ENCODE measurements at regions not wholly inside any gene's neighbourhood (a gene's known extent, or its start where the extent isn't known, plus 50 kb on each side); places are given as distances from the start of the nearest gene placed in this dataset.
A peak's percentile ranks its signal among the peaks of the same experiment; 100 is the strongest.

GRCh38 chr20:11210611-11211010 lies 536.8 kb upstream of the JAG1 start:
- DNase-seq (ENCODE audit: low read depth): no peak

- no peak for DNase-seq (ENCODE audit: low read depth)
Measured at GRCh38 chr20:11212272-11212671, 538.5 kb upstream of the JAG1 start.

- DNase-seq (ENCODE audit: low read depth): no peak
Measured at GRCh38 chr20:11212902-11213301, 539.1 kb upstream of the JAG1 start.

GRCh38 chr20:11214256-11214840 lies 540.5 kb upstream of the JAG1 start:
- DNase-seq (ENCODE audit: low read depth): no peak

- DNase-seq (ENCODE audit: low read depth): no peak
Measured at GRCh38 chr20:11216451-11217314, 542.9 kb upstream of the JAG1 start.

GRCh38 chr20:11217326-11218172 lies 543.8 kb upstream of the JAG1 start:
- no peak for DNase-seq (ENCODE audit: low read depth)

- no peak for DNase-seq (ENCODE audit: low read depth)
Measured at GRCh38 chr20:11218173-11218680, 544.4 kb upstream of the JAG1 start.

- no peak for DNase-seq (ENCODE audit: low read depth)
Measured at GRCh38 chr20:11219192-11219591, 545.4 kb upstream of the JAG1 start.

GRCh38 chr20:11221046-11221445 lies 547.2 kb upstream of the JAG1 start:
- DNase-seq (ENCODE audit: low read depth): no peak

- no peak for DNase-seq (ENCODE audit: low read depth)
Measured at GRCh38 chr20:11222243-11222642, 548.4 kb upstream of the JAG1 start.

- no peak for DNase-seq (ENCODE audit: low read depth)
Measured at GRCh38 chr20:11227602-11228001, 553.8 kb upstream of the JAG1 start.

GRCh38 chr20:11229772-11230171 lies 556.0 kb upstream of the JAG1 start:
- peak; percentile 76 for DNase-seq (ENCODE audit: low read depth)

GRCh38 chr20:11230999-11231398 lies 557.2 kb upstream of the JAG1 start:
- no peak for DNase-seq (ENCODE audit: low read depth)

GRCh38 chr20:11231742-11232648 lies 558.2 kb upstream of the JAG1 start:
- DNase-seq (ENCODE audit: low read depth): no peak

- no peak for DNase-seq (ENCODE audit: low read depth)
Measured at GRCh38 chr20:11232896-11233295, 559.1 kb upstream of the JAG1 start.

- DNase-seq (ENCODE audit: low read depth): no peak
Measured at GRCh38 chr20:11234181-11234580, 560.4 kb upstream of the JAG1 start.

GRCh38 chr20:11234608-11235007 lies 560.8 kb upstream of the JAG1 start:
- no peak for DNase-seq (ENCODE audit: low read depth)

GRCh38 chr20:11235058-11235457 lies 561.3 kb upstream of the JAG1 start:
- peak; percentile 22 for DNase-seq (ENCODE audit: low read depth)

- DNase-seq (ENCODE audit: low read depth): no peak
Measured at GRCh38 chr20:11242320-11242719, 568.5 kb upstream of the JAG1 start.

GRCh38 chr20:11245431-11245830 lies 571.6 kb upstream of the JAG1 start:
- no peak for DNase-seq (ENCODE audit: low read depth)

GRCh38 chr20:11246251-11246775 lies 572.5 kb upstream of the JAG1 start:
- DNase-seq (ENCODE audit: low read depth): no peak

All from GM04504 (cell line).